HEK293 (cell line): ENCODE measurements at regions not wholly inside any gene's neighbourhood (a gene's known extent, or its start where the extent isn't known, plus 50 kb on each side); places are given as distances from the start of the nearest gene placed in this dataset.

Experiments
- AEBP2 ChIP-seq: fragments of 450-650 bp; formaldehyde crosslinking; IDR thresholded peaks from 2 replicates; pipeline ENCODE4 v1.5.1; 2016; ENCODE audit warnings: missing biosample characterization, missing genetic modification characterization, borderline replicate concordance
- ATF2 ChIP-seq: fragments of 450-650 bp; formaldehyde crosslinking; IDR thresholded peaks from 2 replicates; pipeline ENCODE4 v1.5.1; 2016; ENCODE audit warnings: missing biosample characterization, missing genetic modification characterization, low read depth
- BCL11A ChIP-seq: fragments of 450-650 bp; formaldehyde crosslinking; IDR thresholded peaks from 2 replicates; pipeline ENCODE4 v1.5.1; 2016; ENCODE audit warnings: low read depth, missing biosample characterization, missing genetic modification characterization
- FEZF1 ChIP-seq: fragments of 450-650 bp; formaldehyde crosslinking; IDR thresholded peaks from 2 replicates; pipeline ENCODE4 v1.5.1; 2016; ENCODE audit warnings: missing biosample characterization, missing genetic modification characterization
- GFI1B ChIP-seq: fragments of 450-650 bp; formaldehyde crosslinking; IDR thresholded peaks from 2 replicates; pipeline ENCODE4 v1.5.1; 2016; ENCODE audit warnings: missing biosample characterization, missing genetic modification characterization
- GLIS2 ChIP-seq: fragments of 450-650 bp; formaldehyde crosslinking; IDR thresholded peaks from 2 replicates; pipeline ENCODE4 v1.5.1; 2016; ENCODE audit warnings: missing biosample characterization, missing genetic modification characterization
- HIC1 ChIP-seq: fragments of 450-650 bp; formaldehyde crosslinking; IDR thresholded peaks from 2 replicates; pipeline ENCODE4 v1.5.1; 2016; ENCODE audit warnings: missing biosample characterization, missing genetic modification characterization
- OSR2 ChIP-seq: fragments of 450-650 bp; formaldehyde crosslinking; IDR thresholded peaks from 2 replicates; pipeline ENCODE4 v1.5.1; 2016; ENCODE audit warnings: missing biosample characterization, missing genetic modification characterization
- PRDM1 ChIP-seq: fragments of 450-650 bp; formaldehyde crosslinking; IDR thresholded peaks from 2 replicates; pipeline ENCODE4; 2016; ENCODE audit warnings: missing biosample characterization, missing genetic modification characterization
- SP7 ChIP-seq: fragments of 450-650 bp; formaldehyde crosslinking; IDR thresholded peaks from 2 replicates; pipeline ENCODE4 v1.5.1; 2016; ENCODE audit warnings: missing biosample characterization, missing genetic modification characterization
- TRIM28 ChIP-seq: IDR thresholded peaks from 2 replicates; pipeline ENCODE4 v1.6.1; 2011; ENCODE audit warnings: low read length, control low read depth, borderline replicate concordance
- ZBTB17 ChIP-seq: fragments of 450-650 bp; formaldehyde crosslinking; IDR thresholded peaks from 2 replicates; pipeline ENCODE4 v1.5.1; 2016; ENCODE audit warnings: missing biosample characterization, missing genetic modification characterization
- ZBTB20 ChIP-seq: fragments of 450-650 bp; formaldehyde crosslinking; IDR thresholded peaks from 2 replicates; pipeline ENCODE4 v1.5.1; 2016; ENCODE audit warnings: missing biosample characterization, missing genetic modification characterization
- ZBTB26 ChIP-seq: fragments of 450-650 bp; formaldehyde crosslinking; optimal IDR thresholded peaks from 2 replicates; pipeline ENCODE3; 2016; ENCODE audit warnings: missing biosample characterization, mild to moderate bottlenecking, missing genetic modification characterization
- ZFHX2 ChIP-seq: fragments of 450-650 bp; formaldehyde crosslinking; conservative IDR thresholded peaks from 2 replicates; pipeline ENCODE4 v1.5.1; 2016; ENCODE audit warnings: missing biosample characterization, missing genetic modification characterization
- ZFP69B ChIP-seq: fragments of 450-650 bp; formaldehyde crosslinking; IDR thresholded peaks from 2 replicates; pipeline ENCODE4 v1.5.1; 2016; ENCODE audit warnings: missing biosample characterization, missing genetic modification characterization
- ZNF114 ChIP-seq: fragments of 450-650 bp; formaldehyde crosslinking; IDR thresholded peaks from 2 replicates; pipeline ENCODE4 v1.5.0; 2017; ENCODE audit warnings: missing biosample characterization, missing genetic modification characterization
- ZNF157 ChIP-seq: fragments of 450-650 bp; formaldehyde crosslinking; IDR thresholded peaks from 2 replicates; pipeline ENCODE4 v1.5.1; 2016; ENCODE audit warnings: missing biosample characterization, missing genetic modification characterization
- ZNF16 ChIP-seq: fragments of 450-650 bp; formaldehyde crosslinking; IDR thresholded peaks from 2 replicates; pipeline ENCODE4 v1.5.1; 2016; ENCODE audit warnings: low read depth, missing biosample characterization, missing genetic modification characterization
- ZNF324 ChIP-seq: fragments of 450-650 bp; formaldehyde crosslinking; IDR thresholded peaks from 2 replicates; pipeline ENCODE4 v1.5.1; 2016; ENCODE audit warnings: missing biosample characterization, missing genetic modification characterization
- ZNF362 ChIP-seq: fragments of 450-650 bp; formaldehyde crosslinking; IDR thresholded peaks from 2 replicates; pipeline ENCODE4 v1.5.1; 2016; ENCODE audit warnings: missing biosample characterization, missing genetic modification characterization
- ZNF449 ChIP-seq: fragments of 450-650 bp; formaldehyde crosslinking; IDR thresholded peaks from 2 replicates; pipeline ENCODE4 v1.5.1; 2017; ENCODE audit warnings: missing biosample characterization, mild to moderate bottlenecking, missing genetic modification characterization, moderate library complexity
- ZNF555 ChIP-seq: fragments of 450-650 bp; formaldehyde crosslinking; conservative IDR thresholded peaks from 2 replicates; pipeline ENCODE4 v1.5.1; 2017; ENCODE audit warnings: missing biosample characterization, mild to moderate bottlenecking, missing genetic modification characterization, inconsistent platforms
- ZNF585B ChIP-seq: fragments of 450-650 bp; formaldehyde crosslinking; IDR thresholded peaks from 2 replicates; pipeline ENCODE4 v1.5.1; 2016; ENCODE audit warnings: missing biosample characterization, missing genetic modification characterization
- ZNF623 ChIP-seq: fragments of 450-650 bp; formaldehyde crosslinking; IDR thresholded peaks from 2 replicates; pipeline ENCODE4 v1.5.1; 2016; ENCODE audit warnings: missing biosample characterization, missing genetic modification characterization
- ZSCAN23 ChIP-seq: fragments of 450-650 bp; formaldehyde crosslinking; IDR thresholded peaks from 2 replicates; pipeline ENCODE4 v1.5.1; 2016; ENCODE audit warnings: missing biosample characterization, missing genetic modification characterization
- ZXDB ChIP-seq: fragments of 450-650 bp; formaldehyde crosslinking; IDR thresholded peaks from 2 replicates; pipeline ENCODE4 v1.5.1; 2016; ENCODE audit warnings: missing biosample characterization, missing genetic modification characterization

GRCh38 chr10:44300666-44301649, 83.9 kb downstream of the CXCL12 start (continued):
- peak; percentile 70 for TF ChIP-seq ZNF362 (tag by site-specific recombination)
- peak; percentile 79 for TF ChIP-seq ZNF324 (tag by site-specific recombination)
- TF ChIP-seq ZXDB (tag by site-specific recombination) = peak; percentile 53; the same call in 1 of the 2 replicates
- TF ChIP-seq FEZF1 = peak; percentile 87
- TF ChIP-seq ZNF16 (tag by site-specific recombination) = no peak
- peak; percentile 35; the same call in 1 of the 2 replicates for TF ChIP-seq HIC1
- TF ChIP-seq GLIS2 (tag by site-specific recombination) = 0 out of 2 replicates have a peak, but pooled peaks have one; percentile 15
- no peak for TF ChIP-seq ZNF623 (tag by site-specific recombination)
- TF ChIP-seq ZBTB20 (tag by site-specific recombination) = no peak
- TF ChIP-seq ZFP69B (tag by site-specific recombination) = no peak
- TF ChIP-seq PRDM1 (tag by site-specific recombination) = peak; percentile 70; the same call in 1 of the 2 replicates
- TF ChIP-seq BCL11A = peak; percentile 51; the same call in 1 of the 2 replicates
- TF ChIP-seq ZNF114 (tag by site-specific recombination) = no peak
- peak; percentile 46; the same call in 1 of the 2 replicates for TF ChIP-seq TRIM28
- no peak for TF ChIP-seq ZBTB26
- peak; percentile 77 for TF ChIP-seq ZBTB17 (tag by site-specific recombination)
- peak; percentile 50; the same call in 1 of the 2 replicates for TF ChIP-seq GFI1B (tag by site-specific recombination)
- peak; percentile 94 for TF ChIP-seq OSR2 (tag by site-specific recombination)
- TF ChIP-seq SP7 (tag by site-specific recombination) = peak; percentile 92
- peak; percentile 76; the same call in 1 of the 2 replicates for TF ChIP-seq ZSCAN23 (tag by site-specific recombination)
- TF ChIP-seq ZNF157 (tag by site-specific recombination) = no peak
- TF ChIP-seq ZNF555 (tag by site-specific recombination) = no peak
- TF ChIP-seq AEBP2 = no peak
- TF ChIP-seq ATF2 (tag by site-specific recombination) = peak; percentile 34; the same call in 1 of the 2 replicates
- TF ChIP-seq ZNF585B (tag by site-specific recombination) = no peak
- no peak; the same call in 1 of the 2 replicates for TF ChIP-seq ZFHX2
- no peak for TF ChIP-seq ZNF449 (tag by site-specific recombination)
